ENCODE measurements at regions not wholly inside any gene's neighbourhood (a gene's known extent, or its start where the extent isn't known, plus 50 kb on each side); places are given as distances from the start of the nearest gene placed in this dataset.

DNA sequence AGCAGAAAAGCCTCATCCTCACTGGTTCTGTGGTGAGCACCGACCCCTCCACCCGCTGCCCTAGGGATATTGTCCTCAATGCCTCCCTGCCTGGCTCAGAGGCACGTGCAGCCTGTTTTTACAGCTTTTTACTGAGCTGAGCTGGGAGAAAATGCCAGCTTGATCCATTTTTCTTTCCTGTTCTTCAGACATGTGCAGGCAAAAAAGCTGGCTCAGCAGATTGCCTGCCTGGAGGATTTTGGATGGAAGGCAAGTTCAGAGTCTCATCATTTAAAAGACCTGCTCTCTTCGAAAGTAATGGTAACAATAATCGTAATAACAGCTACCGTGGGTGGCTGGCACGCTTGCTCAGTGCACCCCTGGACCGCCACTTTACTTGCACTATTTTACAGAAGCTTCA lies 135.0 kb upstream of the SMIM23 start:
- no peak for DNase-seq (ENCODE audit: low spot score)
- H3K27ac ChIP-seq = no peak overlapping the region
- H3K4me3 ChIP-seq = no peak overlapping the region
- TF ChIP-seq CTCF (IDR thresholded peaks at IDR 0.05) = no peak

- TF ChIP-seq CTCF (IDR thresholded peaks at IDR 0.05) = no peak
- no peak for DNase-seq (ENCODE audit: low spot score)
- H3K4me3 ChIP-seq = no peak overlapping the region
- no peak overlapping the region for H3K27ac ChIP-seq
These were observed 134.5 kb upstream of the SMIM23 start for GRCh38 chr5:171651102-171651501.

DNA sequence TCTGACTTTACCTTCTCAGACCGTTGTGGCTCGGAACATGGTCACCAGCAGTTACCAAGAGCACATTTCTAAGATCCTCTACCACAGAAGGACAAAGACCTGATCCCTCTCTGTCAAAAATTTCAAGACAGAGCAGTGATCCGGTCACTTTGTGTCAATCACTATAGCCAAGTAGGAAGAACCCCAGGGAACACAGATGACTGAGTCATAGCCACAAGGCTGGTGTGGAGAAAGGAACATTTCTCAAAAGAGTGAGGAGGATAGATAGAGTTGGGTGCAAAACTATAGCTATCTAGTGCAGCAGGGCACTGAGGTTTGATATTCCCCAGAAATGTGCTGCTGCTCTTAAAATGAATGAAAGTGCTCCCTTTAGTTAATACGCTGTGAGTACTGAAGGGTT lies 130.7 kb upstream of the SMIM23 start:
- H3K27ac ChIP-seq = no peak overlapping the region
- DNase-seq (ENCODE audit: low spot score) = no peak
- no peak overlapping the region for H3K4me3 ChIP-seq
- TF ChIP-seq CTCF (IDR thresholded peaks at IDR 0.05) = no peak

DNA sequence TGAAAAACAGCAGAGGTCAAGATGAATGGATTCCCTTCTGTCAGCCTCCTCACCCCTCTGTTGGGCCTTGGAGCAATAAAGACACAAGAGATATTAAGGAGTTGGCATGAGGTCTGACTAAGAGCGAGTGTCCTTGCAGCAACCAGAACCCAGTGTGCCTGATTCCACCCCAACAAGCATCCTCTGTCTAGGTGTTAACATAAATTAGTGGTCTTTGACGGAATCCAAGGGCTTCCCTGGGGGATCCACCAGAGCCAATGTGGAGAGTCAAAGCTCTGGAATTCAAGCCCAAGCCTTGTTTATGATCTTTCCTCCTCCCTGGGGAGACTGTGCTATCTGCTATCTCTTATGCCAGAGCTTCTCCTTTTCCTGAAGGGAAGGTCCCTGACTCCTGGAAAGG lies 128.1 kb upstream of the SMIM23 start:
- H3K4me3 ChIP-seq = no peak overlapping the region
- no peak overlapping the region for H3K27ac ChIP-seq
- DNase-seq (ENCODE audit: low spot score) = no peak
- TF ChIP-seq CTCF (IDR thresholded peaks at IDR 0.05) = no peak

DNA sequence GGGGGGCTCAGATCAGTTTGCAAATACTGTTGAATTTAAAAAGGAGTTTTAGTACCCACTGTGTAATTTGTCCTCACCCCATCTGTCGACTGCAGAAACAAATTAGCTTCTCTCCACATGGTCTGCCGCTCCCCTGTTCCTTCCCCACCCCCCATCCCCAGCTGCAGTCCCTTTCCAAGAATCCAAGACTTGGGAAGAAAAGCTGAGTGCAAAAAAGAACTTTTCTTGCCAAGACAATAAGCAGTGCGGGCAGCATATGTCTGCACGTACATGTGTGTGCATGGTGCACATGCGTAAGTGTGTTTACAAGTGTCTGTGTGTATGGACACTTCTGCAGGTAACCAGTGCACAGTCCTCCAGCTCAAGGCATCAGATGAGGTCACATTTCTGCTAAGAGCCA lies 125.7 kb upstream of the SMIM23 start:
- TF ChIP-seq CTCF (IDR thresholded peaks at IDR 0.05) = no peak
- DNase-seq (ENCODE audit: low spot score) = no peak

DNA sequence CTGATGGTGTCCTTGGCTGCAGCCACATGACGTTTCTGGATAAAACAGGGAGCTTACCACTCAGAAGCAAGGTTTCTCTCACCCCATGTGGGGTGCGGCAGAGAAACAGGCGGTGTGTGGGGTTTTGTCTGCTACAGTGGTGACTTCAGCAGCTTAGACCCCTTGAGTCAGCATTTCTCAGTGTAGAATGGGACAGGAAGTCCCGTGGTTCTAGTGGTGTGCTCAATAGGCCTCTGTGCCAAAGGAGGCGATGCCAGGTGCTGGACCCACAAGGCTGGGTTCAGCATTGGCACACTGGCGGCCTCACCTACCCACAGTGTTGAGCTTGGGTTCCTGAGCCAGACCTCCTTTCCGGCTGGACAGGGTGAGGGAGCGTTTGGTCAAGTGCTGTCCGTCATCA lies 125.2 kb upstream of the SMIM23 start:
- Histone ChIP-seq H3K27ac (no peak overlapping the region), H3K4me3 (no peak overlapping the region)
- no peak for TF ChIP-seq CTCF (IDR thresholded peaks at IDR 0.05)

More for the DNA sequence above, 125.7 kb upstream of the SMIM23 start:
- no peak overlapping the region for H3K4me3 ChIP-seq
- no peak overlapping the region for H3K27ac ChIP-seq

DNA sequence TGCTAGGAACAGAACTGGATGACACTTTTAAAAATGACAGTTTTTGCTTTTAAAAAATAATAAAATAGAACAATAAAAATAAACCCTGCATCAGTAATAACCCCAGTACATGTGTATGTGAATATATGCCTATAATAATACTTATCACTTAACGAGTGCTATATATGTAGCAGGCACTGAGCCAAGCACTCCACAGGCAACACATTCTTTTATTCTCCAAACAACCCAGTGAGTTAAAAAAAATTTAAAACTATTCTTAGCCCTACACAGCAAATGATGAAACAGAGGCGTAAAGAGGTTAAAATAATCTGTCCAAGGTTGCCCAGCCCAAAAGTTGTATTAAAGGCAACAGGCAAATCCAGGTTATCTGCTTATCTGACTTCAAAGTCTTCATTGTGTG lies 124.5 kb upstream of the SMIM23 start:
- no peak overlapping the region for H3K4me3 ChIP-seq
- H3K27ac ChIP-seq = no peak overlapping the region
- DNase-seq (ENCODE audit: low spot score) = no peak
- TF ChIP-seq CTCF (IDR thresholded peaks at IDR 0.05) = no peak

More for the DNA sequence above, 125.2 kb upstream of the SMIM23 start:
- no peak for DNase-seq (ENCODE audit: low spot score)

Data from coronary artery (tissue), 2 donors.